ENCODE measurements at regions not wholly inside any gene's neighbourhood (a gene's known extent, or its start where the extent isn't known, plus 50 kb on each side); places are given as distances from the start of the nearest gene placed in this dataset.

DNA sequence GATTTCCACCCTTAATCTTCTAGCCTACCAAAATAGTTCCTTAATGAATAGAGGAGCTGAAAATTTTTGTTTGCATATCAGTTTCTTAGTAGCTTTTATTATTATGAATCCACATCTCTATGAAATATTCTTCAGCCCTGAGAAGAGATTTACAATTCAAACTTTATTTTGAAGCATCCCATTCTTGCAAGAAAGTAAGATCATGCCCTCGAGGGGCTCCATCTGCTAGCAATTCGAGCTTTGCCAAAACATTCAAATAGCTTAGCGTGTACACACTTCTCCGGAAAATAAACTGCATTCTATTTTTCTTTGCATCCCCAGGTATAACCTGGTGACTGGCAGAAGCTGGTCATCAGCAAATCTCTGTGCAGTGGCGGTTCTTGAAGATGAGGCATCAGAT is 370.7 kb downstream of the MTRR start:
- DNase-seq, result no peak
- Mint-ChIP-seq H3K9me3 (ENCODE audit: low read depth, unreplicated experiment) (peaks cover 17% of the 10 kb centered on the region), H3K27me3 (ENCODE audit: unreplicated experiment) (no peaks in the 10 kb centered on the region), H3K4me3 (ENCODE audit: low read depth, unreplicated experiment) (no peak overlapping the region), H3K27ac (ENCODE audit: unreplicated experiment) (no peak overlapping the region), H3K36me3 (ENCODE audit: insufficient read depth, unreplicated experiment) (no peaks in the 10 kb centered on the region), H3K4me1 (ENCODE audit: low read depth, unreplicated experiment) (no peaks in the 10 kb centered on the region)
- no TSS peak for BruUV-seq (replicated peaks)
- intact Hi-C loops (cut with micrococcal nuclease; ENCODE audit: unreplicated experiment), result no loop called here
- TF ChIP-seq, protein P1, sequence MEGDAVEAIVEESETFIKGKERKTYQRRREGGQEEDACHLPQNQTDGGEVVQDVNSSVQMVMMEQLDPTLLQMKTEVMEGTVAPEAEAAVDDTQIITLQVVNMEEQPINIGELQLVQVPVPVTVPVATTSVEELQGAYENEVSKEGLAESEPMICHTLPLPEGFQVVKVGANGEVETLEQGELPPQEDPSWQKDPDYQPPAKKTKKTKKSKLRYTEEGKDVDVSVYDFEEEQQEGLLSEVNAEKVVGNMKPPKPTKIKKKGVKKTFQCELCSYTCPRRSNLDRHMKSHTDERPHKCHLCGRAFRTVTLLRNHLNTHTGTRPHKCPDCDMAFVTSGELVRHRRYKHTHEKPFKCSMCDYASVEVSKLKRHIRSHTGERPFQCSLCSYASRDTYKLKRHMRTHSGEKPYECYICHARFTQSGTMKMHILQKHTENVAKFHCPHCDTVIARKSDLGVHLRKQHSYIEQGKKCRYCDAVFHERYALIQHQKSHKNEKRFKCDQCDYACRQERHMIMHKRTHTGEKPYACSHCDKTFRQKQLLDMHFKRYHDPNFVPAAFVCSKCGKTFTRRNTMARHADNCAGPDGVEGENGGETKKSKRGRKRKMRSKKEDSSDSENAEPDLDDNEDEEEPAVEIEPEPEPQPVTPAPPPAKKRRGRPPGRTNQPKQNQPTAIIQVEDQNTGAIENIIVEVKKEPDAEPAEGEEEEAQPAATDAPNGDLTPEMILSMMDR (IDR thresholded peaks at IDR 0.05; ENCODE audit: unreplicated experiment), result no peak
- CTCF ChIA-PET, result no interaction called here

DNA sequence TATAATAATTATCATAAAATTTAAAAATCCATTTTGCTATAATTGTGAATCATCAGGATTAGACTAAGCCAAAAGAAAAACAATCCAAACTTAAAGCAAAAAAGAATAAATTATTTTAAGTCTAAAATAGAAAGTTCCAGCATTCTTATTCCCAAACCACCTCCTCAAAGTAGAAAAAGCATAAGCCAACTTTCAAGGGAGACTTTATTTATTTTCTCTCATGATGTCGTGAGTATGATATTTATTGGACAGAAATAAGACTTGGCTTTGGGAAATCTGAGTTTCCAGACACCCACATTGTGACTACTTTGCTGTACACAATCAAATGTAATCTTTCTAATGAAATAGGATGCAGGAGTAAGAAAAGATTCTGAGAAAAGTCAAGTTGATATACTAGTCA is 372.1 kb downstream of the MTRR start:
- TF ChIP-seq, protein P1 (IDR thresholded peaks at IDR 0.05; ENCODE audit: unreplicated experiment), result no peak
- Mint-ChIP-seq H3K36me3 (ENCODE audit: insufficient read depth, unreplicated experiment) (no peaks in the 10 kb centered on the region), H3K4me3 (ENCODE audit: low read depth, unreplicated experiment) (no peak overlapping the region), H3K4me1 (ENCODE audit: low read depth, unreplicated experiment) (no peaks in the 10 kb centered on the region), H3K9me3 (ENCODE audit: low read depth, unreplicated experiment) (peaks cover 14% of the 10 kb centered on the region), H3K27ac (ENCODE audit: unreplicated experiment) (no peak overlapping the region), H3K27me3 (ENCODE audit: unreplicated experiment) (no peaks in the 10 kb centered on the region)
- CTCF ChIA-PET, result no interaction called here
- intact Hi-C loops (cut with micrococcal nuclease; ENCODE audit: unreplicated experiment), result no loop called here
- no peak for DNase-seq
- BruUV-seq (replicated peaks), result no TSS peak

DNA sequence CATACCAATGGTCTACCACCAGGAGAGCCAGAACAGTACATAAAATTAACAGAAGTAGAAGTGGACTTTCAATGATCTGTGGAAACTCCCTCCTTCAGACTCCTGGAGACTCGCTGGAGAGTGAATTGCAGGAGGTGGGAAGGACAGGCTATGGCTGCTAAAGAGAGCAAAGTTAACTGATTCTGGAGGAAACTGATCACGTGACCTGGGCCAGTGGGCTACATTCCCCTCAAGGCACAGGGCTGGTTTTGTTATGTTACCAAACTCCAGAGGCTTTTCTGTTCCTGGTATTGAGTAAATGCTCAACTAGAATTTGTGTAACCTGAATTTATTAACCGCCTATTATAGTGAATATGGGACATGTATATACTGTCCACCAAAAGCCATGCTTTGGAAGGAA is 372.6 kb downstream of the MTRR start:
- no peaks in the 10 kb centered on the region for H3K27me3 Mint-ChIP-seq (ENCODE audit: unreplicated experiment)
- intact Hi-C loops (cut with micrococcal nuclease; ENCODE audit: unreplicated experiment), result no loop called here
- no TSS peak for BruUV-seq (replicated peaks)
- TF ChIP-seq, protein P1 (IDR thresholded peaks at IDR 0.05; ENCODE audit: unreplicated experiment), result no peak
- H3K4me1 Mint-ChIP-seq (ENCODE audit: low read depth, unreplicated experiment), result no peaks in the 10 kb centered on the region
- H3K9me3 Mint-ChIP-seq (ENCODE audit: low read depth, unreplicated experiment), result peaks cover 11% of the 10 kb centered on the region
- no peak overlapping the region for H3K27ac Mint-ChIP-seq (ENCODE audit: unreplicated experiment)
- H3K36me3 Mint-ChIP-seq (ENCODE audit: insufficient read depth, unreplicated experiment), result no peaks in the 10 kb centered on the region
- CTCF ChIA-PET, result no interaction called here
- DNase-seq, result no peak
- H3K4me3 Mint-ChIP-seq (ENCODE audit: low read depth, unreplicated experiment), result no peak overlapping the region

DNA sequence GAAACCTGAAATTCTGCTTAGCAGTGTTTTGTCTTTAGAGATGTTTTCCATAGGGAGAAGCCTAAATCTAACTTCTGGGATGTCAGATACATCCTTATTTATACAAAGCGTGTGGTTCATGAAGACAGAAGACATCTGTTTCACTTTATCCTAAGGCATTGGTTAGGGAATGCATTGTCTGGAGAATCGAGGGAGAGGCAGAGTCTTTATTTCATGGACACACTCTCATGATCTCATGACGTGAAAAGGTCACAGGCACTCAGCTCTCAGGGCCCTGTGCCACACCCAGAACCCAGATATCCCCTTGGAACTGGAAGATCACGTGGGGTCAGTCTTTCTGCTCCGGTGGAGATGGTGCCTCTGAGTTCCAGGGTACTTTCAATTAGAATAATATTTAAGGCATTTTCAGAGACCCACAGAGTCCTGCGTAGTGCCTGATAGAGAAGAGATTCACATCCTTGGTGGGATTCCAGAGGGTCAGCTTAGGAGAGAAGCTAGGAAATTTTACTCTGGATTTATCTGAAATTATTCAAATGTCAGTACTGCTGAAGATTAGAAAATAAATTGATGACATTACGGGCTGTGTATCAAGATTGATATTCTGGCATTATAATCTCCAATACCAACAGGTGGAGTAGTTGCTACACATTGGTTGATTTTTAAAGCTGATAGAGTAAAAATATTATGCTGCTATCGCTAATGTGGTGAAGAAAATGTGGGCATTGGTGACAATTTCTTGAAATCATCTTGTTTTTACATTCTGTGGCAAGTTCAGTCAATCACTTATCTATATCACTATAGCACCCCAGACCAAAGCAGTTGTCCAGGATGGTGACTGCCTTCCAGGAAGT is 378.3 kb downstream of the MTRR start:
- Mint-ChIP-seq H3K4me3 (ENCODE audit: low read depth, unreplicated experiment) (no peak overlapping the region), H3K27ac (ENCODE audit: unreplicated experiment) (no peak overlapping the region), H3K9me3 (ENCODE audit: low read depth, unreplicated experiment) (peaks cover 19% of the 10 kb centered on the region), H3K36me3 (ENCODE audit: insufficient read depth, unreplicated experiment) (no peaks in the 10 kb centered on the region), H3K4me1 (ENCODE audit: low read depth, unreplicated experiment) (no peaks in the 10 kb centered on the region), H3K27me3 (ENCODE audit: unreplicated experiment) (no peaks in the 10 kb centered on the region)
- no TSS peak for BruUV-seq (replicated peaks)
- CTCF ChIA-PET, result interaction anchor here (1.0 kb wide), 1 partner anchor 18 kb away, joined by 3 read pairs; no protein-coding TSS in a partner anchor
- intact Hi-C loops (cut with micrococcal nuclease; ENCODE audit: unreplicated experiment), result no loop called here
- DNase-seq, result no peak
- TF ChIP-seq, protein P1 (IDR thresholded peaks at IDR 0.05; ENCODE audit: unreplicated experiment), result no peak
